IMR-90 (cell line): ENCODE measurements at regions not wholly inside any gene's neighbourhood (a gene's known extent, or its start where the extent isn't known, plus 50 kb on each side); places are given as distances from the start of the nearest gene placed in this dataset.

Experiments used
- CTCF ChIP-seq: conservative IDR thresholded peaks from 2 replicates; pipeline ENCODE4 v1.5.1; 2012; ENCODE audit warnings: mild to moderate bottlenecking, low read depth, low read length, improper control_type of control experiment
- TF ChIP-seq, protein P1 (sequence below): fragments of 150-350 bp; IDR thresholded peaks from 2 replicates; pipeline ENCODE4 v1.6.1; 2016; ENCODE audit warnings: low read depth, mild to moderate bottlenecking, low read length, moderate library complexity, borderline replicate concordance

DNA sequence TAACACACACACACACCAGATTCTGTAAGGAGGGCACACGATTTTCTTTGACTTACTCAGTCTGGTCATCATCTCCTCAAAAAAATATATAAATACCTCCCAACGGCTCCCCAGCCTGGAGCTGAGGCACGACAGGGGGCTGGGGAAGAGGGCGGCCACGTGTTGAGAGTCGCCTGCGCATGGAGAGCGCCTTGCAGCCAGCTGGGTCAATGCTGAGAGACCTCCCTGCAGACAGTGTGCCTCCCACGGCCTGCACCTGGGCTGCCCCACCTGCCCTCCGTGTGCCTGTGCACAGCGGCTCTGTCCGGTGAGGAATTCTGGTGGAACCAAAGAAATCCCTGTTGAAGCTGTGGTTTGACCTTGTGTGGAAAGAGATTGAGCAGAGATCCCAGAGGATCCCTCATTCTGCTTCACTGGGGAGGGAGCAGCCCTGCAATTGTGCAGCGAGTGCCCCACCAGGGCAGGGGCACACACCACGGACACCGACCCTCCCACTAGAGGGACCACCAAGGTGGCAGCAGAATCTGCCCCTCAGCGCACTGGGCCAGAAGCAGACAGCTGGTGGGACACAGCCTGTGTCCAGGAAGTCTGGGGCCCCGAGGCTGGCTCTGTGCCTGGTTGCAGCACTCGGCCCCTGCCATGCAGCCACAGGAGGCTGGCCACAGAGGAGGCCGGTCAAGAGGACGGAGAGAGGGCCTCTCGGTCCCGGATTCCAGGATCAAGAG, 150.5 kb upstream of the PPP2R2D start:
- TF ChIP-seq, protein P1, sequence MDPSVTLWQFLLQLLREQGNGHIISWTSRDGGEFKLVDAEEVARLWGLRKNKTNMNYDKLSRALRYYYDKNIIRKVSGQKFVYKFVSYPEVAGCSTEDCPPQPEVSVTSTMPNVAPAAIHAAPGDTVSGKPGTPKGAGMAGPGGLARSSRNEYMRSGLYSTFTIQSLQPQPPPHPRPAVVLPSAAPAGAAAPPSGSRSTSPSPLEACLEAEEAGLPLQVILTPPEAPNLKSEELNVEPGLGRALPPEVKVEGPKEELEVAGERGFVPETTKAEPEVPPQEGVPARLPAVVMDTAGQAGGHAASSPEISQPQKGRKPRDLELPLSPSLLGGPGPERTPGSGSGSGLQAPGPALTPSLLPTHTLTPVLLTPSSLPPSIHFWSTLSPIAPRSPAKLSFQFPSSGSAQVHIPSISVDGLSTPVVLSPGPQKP: no peak
- no peak for TF ChIP-seq CTCF
